ENCODE measurements at regions not wholly inside any gene's neighbourhood (a gene's known extent, or its start where the extent isn't known, plus 50 kb on each side); places are given as distances from the start of the nearest gene placed in this dataset.

GRCh38 chr10:28391283-28391682 lies 88.4 kb upstream of the MPP7 start:
- no peaks in the 10 kb centered on the region for H4K20me1 ChIP-seq (ENCODE audit: insufficient read depth, low read length)
- no peak overlapping the region for H3K9ac ChIP-seq (ENCODE audit: insufficient read depth, low read length, poor library complexity, severe bottlenecking)
- no peaks in the 10 kb centered on the region for H3K9me3 ChIP-seq (replicated peaks in 1 of 2; ENCODE audit: control insufficient read depth in 1 of 2, insufficient read depth in 1 of 2, low read length in 2 of 2)
- H3K27me3 Mint-ChIP-seq (ENCODE audit: low read depth in 3 of 3), result peaks cover 0 to 5% (median 0%) of the 10 kb centered on the region in 3 donors
- no peak overlapping the region for H3K4me3 Mint-ChIP-seq
- 94% methylated on average over 3 of the region's 5 CpGs for WGBS (ENCODE audit: insufficient coverage)
- no peaks in the 10 kb centered on the region for H3K36me3 Mint-ChIP-seq
- intact Hi-C loops (cut with micrococcal nuclease), result loop anchor here (10.0 kb wide), 2 partner anchors 216 to 646 kb away; partner anchors contain the start of gene MKX (in 1 of the 2)
- no peaks in the 10 kb centered on the region for H3K27me3 ChIP-seq (ENCODE audit: control insufficient read depth in 2 of 2, insufficient read depth in 2 of 2, low read length in 2 of 2)
- no peak for DNase-seq
- H3K27ac Mint-ChIP-seq, result no peak overlapping the region
- no peak overlapping the region for H2AFZ ChIP-seq (ENCODE audit: insufficient read depth, low read depth, low read length, poor library complexity, severe bottlenecking)
- H3K9me3 Mint-ChIP-seq, result no peaks in the 10 kb centered on the region
- no peak overlapping the region for H3K27ac ChIP-seq (ENCODE audit: low read depth in 1 of 2, low read length in 2 of 2)
- TF ChIP-seq CTCF (IDR thresholded peaks at IDR 0.05), result no peak
- peaks cover 23% of the 10 kb centered on the region for H3K4me1 Mint-ChIP-seq
- no peaks in the 10 kb centered on the region for H3K79me2 ChIP-seq (ENCODE audit: insufficient read depth, low read length)
- H3K36me3 ChIP-seq (replicated peaks in 1 of 2; ENCODE audit: control insufficient read depth in 1 of 2, insufficient read depth in 2 of 2, low read length in 2 of 2), result no peaks in the 10 kb centered on the region
- H3K4me3 ChIP-seq (replicated peaks in 1 of 3; ENCODE audit: low read depth in 2 of 3, low read length in 3 of 3), result no peak overlapping the region
- H3K4me2 ChIP-seq (replicated peaks; ENCODE audit: extremely low read depth, low read length, poor library complexity, severe bottlenecking), result no peak overlapping the region
- peaks cover 7 to 12% of the 10 kb centered on the region in 2 donors for H3K4me1 ChIP-seq (ENCODE audit: control insufficient read depth in 1 of 2, insufficient read depth in 2 of 2, low read length in 2 of 2)

- H2AFZ ChIP-seq (ENCODE audit: insufficient read depth, low read depth, low read length, poor library complexity, severe bottlenecking), result peak overlapping the region; percentile 29
- no peak overlapping the region for H3K4me3 Mint-ChIP-seq
- peak; percentile 97 for TF ChIP-seq CTCF (IDR thresholded peaks at IDR 0.05)
These were observed 91.2 kb upstream of the MPP7 start for GRCh38 chr10:28393956-28394568.

More at GRCh38 chr10:28393956-28394568, 91.2 kb upstream of the MPP7 start:
- Histone ChIP-seq H3K79me2 (ENCODE audit: insufficient read depth, low read length) (no peaks in the 10 kb centered on the region), H3K36me3 (replicated peaks in 1 of 2; ENCODE audit: control insufficient read depth in 1 of 2, insufficient read depth in 2 of 2, low read length in 2 of 2) (no peaks in the 10 kb centered on the region), H3K27ac (ENCODE audit: low read depth in 1 of 2, low read length in 2 of 2) (no peak overlapping the region), H3K9me3 (replicated peaks in 1 of 2; ENCODE audit: control insufficient read depth in 1 of 2, insufficient read depth in 1 of 2, low read length in 2 of 2) (no peaks in the 10 kb centered on the region), H4K20me1 (ENCODE audit: insufficient read depth, low read length) (no peaks in the 10 kb centered on the region), H3K4me2 (replicated peaks; ENCODE audit: extremely low read depth, low read length, poor library complexity, severe bottlenecking) (peak overlapping the region; percentile 43), H3K27me3 (ENCODE audit: control insufficient read depth in 2 of 2, insufficient read depth in 2 of 2, low read length in 2 of 2) (no peaks in the 10 kb centered on the region), H3K9ac (ENCODE audit: insufficient read depth, low read length, poor library complexity, severe bottlenecking) (no peak overlapping the region), H3K4me1 (ENCODE audit: control insufficient read depth in 1 of 2, insufficient read depth in 2 of 2, low read length in 2 of 2) (peaks cover 14 to 23% of the 10 kb centered on the region in 2 donors), H3K4me3 (replicated peaks in 1 of 3; ENCODE audit: low read depth in 2 of 3, low read length in 3 of 3) (no peak overlapping the region)
- H3K27ac Mint-ChIP-seq, result peak overlapping the region in 5 of 7 donors; percentile 21 to 82 (median 35)
- H3K27me3 Mint-ChIP-seq (ENCODE audit: low read depth in 3 of 3), result peaks cover 0 to 3% (median 0%) of the 10 kb centered on the region in 3 donors
- H3K36me3 Mint-ChIP-seq, result no peaks in the 10 kb centered on the region
- peaks cover 0 to 2% (median 0%) of the 10 kb centered on the region in 7 donors for H3K9me3 Mint-ChIP-seq
- DNase-seq, result peak; percentile 67 to 79 (median 71)
- intact Hi-C loops (cut with micrococcal nuclease), result loop anchor here (10.0 kb wide), 2 partner anchors 219 to 649 kb away; partner anchors contain the start of gene MKX (in 1 of the 2)
- WGBS (ENCODE audit: insufficient coverage), result 16% methylated on average over 5 of the region's 8 CpGs
- H3K4me1 Mint-ChIP-seq, result peaks cover 22% of the 10 kb centered on the region

Data from CD14-positive monocyte (primary cell).